ENCODE measurements at regions not wholly inside any gene's neighbourhood (a gene's known extent, or its start where the extent isn't known, plus 50 kb on each side); places are given as distances from the start of the nearest gene placed in this dataset.
"Not testable (repeated sequence)": the region's sequence is repeated elsewhere in the genome, so short reads cannot be mapped to it uniquely, and the experiment has no call there.

- not testable (repeated sequence) for DNase-seq
These were observed 84.8 kb upstream of the CMC1 start for GRCh38 chr3:28156599-28156998.

GRCh38 chr3:28171962-28172361 lies 69.5 kb upstream of the CMC1 start:
- no peak for DNase-seq

GRCh38 chr3:28172748-28173147 lies 68.7 kb upstream of the CMC1 start:
- DNase-seq = no peak

DNA sequence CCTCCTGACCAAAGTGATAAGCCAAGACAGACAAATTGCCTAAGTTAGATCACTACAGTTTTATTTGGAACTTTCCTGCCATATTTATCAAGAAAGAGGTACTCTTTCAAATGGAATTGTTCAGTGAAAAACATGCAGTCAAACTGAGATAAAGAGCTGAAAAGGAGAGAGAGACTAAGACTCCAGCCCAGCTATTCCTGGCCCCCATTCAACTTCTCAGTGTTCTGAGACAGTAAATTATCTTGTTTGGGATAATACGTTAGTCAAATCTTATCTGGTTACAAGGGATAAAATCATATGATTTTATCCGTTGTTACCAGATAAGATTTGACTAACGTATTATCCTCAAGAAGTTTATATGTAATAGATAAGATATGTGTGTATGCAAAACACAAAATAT lies 67.6 kb upstream of the CMC1 start:
- no peak for DNase-seq

- no peak for DNase-seq
These were observed 54.7 kb upstream of the CMC1 start for GRCh38 chr3:28186748-28187147.

- DNase-seq = no peak
These were observed 52.7 kb upstream of the CMC1 start for GRCh38 chr3:28188686-28189085.

GRCh38 chr3:28191363-28191762 lies 50.1 kb upstream of the CMC1 start:
- no peak for DNase-seq

All from NCI-H526 treated with DMSO at 0.1 percent for 48 hours (cell line).